ENCODE measurements at regions not wholly inside any gene's neighbourhood (a gene's known extent, or its start where the extent isn't known, plus 50 kb on each side); places are given as distances from the start of the nearest gene placed in this dataset.

DNA sequence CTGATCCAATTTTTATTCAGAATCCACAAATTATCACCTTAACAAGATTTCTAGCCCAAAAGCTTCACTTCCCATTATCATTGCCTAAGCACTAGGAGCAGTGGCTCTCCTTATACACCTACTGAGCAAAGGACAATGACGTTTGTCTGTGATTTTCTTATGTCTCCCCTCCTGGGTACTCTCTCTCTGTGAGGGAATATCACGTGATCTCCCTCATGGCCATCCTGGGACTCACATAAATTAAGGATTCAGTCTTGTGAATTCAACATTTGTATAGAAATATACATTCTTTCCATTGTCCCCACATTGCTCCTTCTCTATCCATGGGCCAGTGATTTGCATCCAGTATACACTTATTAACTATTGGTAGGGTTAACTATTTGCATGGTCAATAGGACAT, 476.5 kb downstream of the PLK2 start:
- no peak for TF ChIP-seq EZH2 (IDR thresholded peaks at IDR 0.05; ENCODE audit: low read length)
- TF ChIP-seq, protein P1, sequence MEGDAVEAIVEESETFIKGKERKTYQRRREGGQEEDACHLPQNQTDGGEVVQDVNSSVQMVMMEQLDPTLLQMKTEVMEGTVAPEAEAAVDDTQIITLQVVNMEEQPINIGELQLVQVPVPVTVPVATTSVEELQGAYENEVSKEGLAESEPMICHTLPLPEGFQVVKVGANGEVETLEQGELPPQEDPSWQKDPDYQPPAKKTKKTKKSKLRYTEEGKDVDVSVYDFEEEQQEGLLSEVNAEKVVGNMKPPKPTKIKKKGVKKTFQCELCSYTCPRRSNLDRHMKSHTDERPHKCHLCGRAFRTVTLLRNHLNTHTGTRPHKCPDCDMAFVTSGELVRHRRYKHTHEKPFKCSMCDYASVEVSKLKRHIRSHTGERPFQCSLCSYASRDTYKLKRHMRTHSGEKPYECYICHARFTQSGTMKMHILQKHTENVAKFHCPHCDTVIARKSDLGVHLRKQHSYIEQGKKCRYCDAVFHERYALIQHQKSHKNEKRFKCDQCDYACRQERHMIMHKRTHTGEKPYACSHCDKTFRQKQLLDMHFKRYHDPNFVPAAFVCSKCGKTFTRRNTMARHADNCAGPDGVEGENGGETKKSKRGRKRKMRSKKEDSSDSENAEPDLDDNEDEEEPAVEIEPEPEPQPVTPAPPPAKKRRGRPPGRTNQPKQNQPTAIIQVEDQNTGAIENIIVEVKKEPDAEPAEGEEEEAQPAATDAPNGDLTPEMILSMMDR (optimal IDR thresholded peaks at IDR 0.05 in 1 of 3, IDR thresholded peaks at IDR 0.05 in 1 of 3, conservative IDR thresholded peaks at IDR 0.05 in 1 of 3; ENCODE audit: extremely low read depth in 1 of 3, insufficient read depth in 2 of 3, low read length in 3 of 3): no peak
- Histone ChIP-seq H2AFZ (ENCODE audit: control insufficient read depth, low read length) (no peak overlapping the region), H3K4me3 (ENCODE audit: control insufficient read depth in 2 of 3, extremely low read depth in 1 of 3, insufficient read depth in 2 of 3, low read depth in 1 of 3, low read length in 3 of 3) (no peak overlapping the region), H3K9ac (ENCODE audit: control insufficient read depth, extremely low read depth, insufficient read depth, low read length) (no peak overlapping the region), H3K36me3 (ENCODE audit: control insufficient read depth in 2 of 2, extremely low read depth in 1 of 2, insufficient read depth in 2 of 2, low read length in 2 of 2) (no peaks in the 10 kb centered on the region), H3K9me1 (ENCODE audit: control insufficient read depth, extremely low read depth, insufficient read depth, low read length) (no peaks in the 10 kb centered on the region), H3K27me3 (ENCODE audit: control insufficient read depth, extremely low read depth, insufficient read depth, low read length) (no peaks in the 10 kb centered on the region), H3K79me2 (ENCODE audit: control insufficient read depth, insufficient read depth, low read length) (no peaks in the 10 kb centered on the region), H3K4me2 (ENCODE audit: control insufficient read depth, extremely low read depth, insufficient read depth, low read depth, low read length) (no peak overlapping the region), H3K4me1 (ENCODE audit: control insufficient read depth, extremely low read depth, insufficient read depth, low read length) (no peaks in the 10 kb centered on the region), H3K27ac (ENCODE audit: control insufficient read depth, insufficient read depth, low read length) (no peak overlapping the region), H4K20me1 (ENCODE audit: control insufficient read depth, extremely low read depth, insufficient read depth, low read length) (no peaks in the 10 kb centered on the region), H3K9me3 (ENCODE audit: control insufficient read depth, low read depth, low read length) (no peaks in the 10 kb centered on the region)
- no peak for DNase-seq (ENCODE audit: low read depth, low spot score)
- FAIRE-seq: no peak
- dilution Hi-C loops (cut with MboI; ENCODE audit: extremely low pct_ligation_motif_present, low sequenced_read_pairs): no loop called here

DNA sequence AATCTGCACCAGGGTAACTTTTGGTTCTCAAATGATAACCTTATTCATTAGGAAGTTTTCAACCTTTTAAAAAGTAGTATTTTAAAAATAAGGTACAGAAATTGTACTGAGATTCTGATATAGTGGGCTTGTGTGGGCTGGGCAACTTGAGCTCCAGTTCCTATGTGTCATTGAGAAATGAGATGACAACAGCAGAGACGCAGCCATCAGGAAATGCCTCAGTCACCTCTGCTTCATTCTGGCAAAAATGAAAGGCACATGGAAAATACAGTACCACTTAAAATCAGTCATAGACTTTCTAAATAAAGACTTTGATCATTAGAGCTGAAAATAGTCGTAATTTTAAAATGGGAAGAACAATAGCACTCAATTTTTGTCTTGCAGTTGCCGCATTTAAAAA, 480.2 kb downstream of the PLK2 start:
- no peak overlapping the region for H3K9ac ChIP-seq (ENCODE audit: control insufficient read depth, extremely low read depth, insufficient read depth, low read length)
- H3K9me1 ChIP-seq (ENCODE audit: control insufficient read depth, extremely low read depth, insufficient read depth, low read length): no peaks in the 10 kb centered on the region
- H4K20me1 ChIP-seq (ENCODE audit: control insufficient read depth, extremely low read depth, insufficient read depth, low read length): no peaks in the 10 kb centered on the region
- H3K9me3 ChIP-seq (ENCODE audit: control insufficient read depth, low read depth, low read length): no peaks in the 10 kb centered on the region
- H3K27ac ChIP-seq (ENCODE audit: control insufficient read depth, insufficient read depth, low read length): no peak overlapping the region
- no peak overlapping the region for H3K4me3 ChIP-seq (ENCODE audit: control insufficient read depth in 2 of 3, extremely low read depth in 1 of 3, insufficient read depth in 2 of 3, low read depth in 1 of 3, low read length in 3 of 3)
- dilution Hi-C loops (cut with MboI; ENCODE audit: extremely low pct_ligation_motif_present, low sequenced_read_pairs): no loop called here
- FAIRE-seq: no peak
- H2AFZ ChIP-seq (ENCODE audit: control insufficient read depth, low read length): no peak overlapping the region
- no peaks in the 10 kb centered on the region for H3K79me2 ChIP-seq (ENCODE audit: control insufficient read depth, insufficient read depth, low read length)
- TF ChIP-seq, protein P1 (optimal IDR thresholded peaks at IDR 0.05 in 1 of 3, IDR thresholded peaks at IDR 0.05 in 1 of 3, conservative IDR thresholded peaks at IDR 0.05 in 1 of 3; ENCODE audit: extremely low read depth in 1 of 3, insufficient read depth in 2 of 3, low read length in 3 of 3): no peak
- no peak for TF ChIP-seq EZH2 (IDR thresholded peaks at IDR 0.05; ENCODE audit: low read length)
- no peaks in the 10 kb centered on the region for H3K27me3 ChIP-seq (ENCODE audit: control insufficient read depth, extremely low read depth, insufficient read depth, low read length)
- no peak for DNase-seq (ENCODE audit: low read depth, low spot score)
- no peaks in the 10 kb centered on the region for H3K36me3 ChIP-seq (ENCODE audit: control insufficient read depth in 2 of 2, extremely low read depth in 1 of 2, insufficient read depth in 2 of 2, low read length in 2 of 2)
- H3K4me2 ChIP-seq (ENCODE audit: control insufficient read depth, extremely low read depth, insufficient read depth, low read depth, low read length): no peak overlapping the region
- no peaks in the 10 kb centered on the region for H3K4me1 ChIP-seq (ENCODE audit: control insufficient read depth, extremely low read depth, insufficient read depth, low read length)
